H1 (cell line): ENCODE measurements at regions not wholly inside any gene's neighbourhood (a gene's known extent, or its start where the extent isn't known, plus 50 kb on each side); places are given as distances from the start of the nearest gene placed in this dataset.

Experiments used
- CTCF ChIA-PET: fragments of 300-600 bp; sonication (Branson Sonifier 250); formaldehyde crosslinking; loops from one replicate; lab custom pipeline; 2021; ENCODE audit not compliant: partially characterized antibody; lab: Charles Lee
- POLR2A ChIA-PET: fragments of 300-600 bp; sonication (Branson Sonifier 250); formaldehyde crosslinking; loops from one replicate; lab custom pipeline; 2021; ENCODE audit warnings: inconsistent platforms; ENCODE audit not compliant: partially characterized antibody; lab: Charles Lee
- DNase-seq, 2 experiments: peaks; one replicate each; pipeline versions ENCODE4 v3.0.0 to v3.0.0-alpha.2; 2010 to 2022; ENCODE audit warnings: low spot score in 2 of 2, low read depth in 1 of 2, mixed read lengths in 1 of 2
- FAIRE-seq: peaks from 2 replicates; lab custom pipeline; 2011; peaks lifted over from hg19 to GRCh38; lab: Jason Lieb, UNC
- H2AFZ ChIP-seq: 2 replicates; pipeline ENCODE4 v1.8.1; 2012; ENCODE audit warnings: low read length, inconsistent platforms
- H2AK5ac ChIP-seq: 2 replicates; pipeline ENCODE4 v1.6.1; 2013; ENCODE audit warnings: low read depth, low read length
- H2BK120ac ChIP-seq: replicated peaks from 2 replicates; pipeline ENCODE3; 2013; ENCODE audit warnings: low read depth, low read length, inconsistent platforms
- H2BK12ac ChIP-seq: 2 replicates; pipeline ENCODE4 v1.6.1; 2013; ENCODE audit warnings: low read depth, low read length
- H2BK15ac ChIP-seq: 2 replicates; pipeline ENCODE4 v1.6.1; 2013; ENCODE audit warnings: low read length
- H2BK20ac ChIP-seq: 2 replicates; pipeline ENCODE4 v1.6.1; 2013; ENCODE audit warnings: low read length
- H2BK5ac ChIP-seq: 2 replicates; pipeline ENCODE4 v1.6.1; 2013; ENCODE audit warnings: low read depth, low read length
- H3K14ac ChIP-seq: 2 replicates; pipeline ENCODE4 v1.6.1; 2013; ENCODE audit warnings: inconsistent platforms; ENCODE audit not compliant: insufficient read length
- H3K18ac ChIP-seq: 2 replicates; pipeline ENCODE4 v1.6.1; 2013; ENCODE audit warnings: low read length; ENCODE audit errors: extremely low read depth
- H3K23ac ChIP-seq: 2 replicates; pipeline ENCODE4 v1.6.1; 2013; ENCODE audit warnings: inconsistent platforms; ENCODE audit not compliant: insufficient read length
- H3K23me2 ChIP-seq: 2 replicates; pipeline ENCODE4 v1.6.1; 2013; ENCODE audit warnings: low read depth, low read length
- H3K27ac ChIP-seq: 2 replicates; pipeline ENCODE4 v1.6.1; 2011; ENCODE audit warnings: low read depth, low read length, inconsistent platforms
- H3K27me3 ChIP-seq, 4 experiments: replicated peaks in 1 of 4; 1 replicate in 1 of 4; 2 replicates in 3 of 4; pipeline versions ENCODE4 v1.6.1 to v1.8.1; 2011 to 2013; ENCODE audit warnings: low read length in 3 of 4, mild to moderate bottlenecking in 3 of 4, inconsistent platforms in 2 of 4, mixed read lengths in 2 of 4, moderate library complexity in 1 of 4; ENCODE audit not compliant: control insufficient read depth in 3 of 4, insufficient read depth in 3 of 4; ENCODE audit errors: extremely low read depth in 1 of 4
- H3K36me3 ChIP-seq, 4 experiments: 2 replicates each; pipeline versions ENCODE4 v1.6.1 to v1.8.1; 2011 to 2013; ENCODE audit warnings: mild to moderate bottlenecking in 4 of 4, low read length in 3 of 4, moderate library complexity in 2 of 4, control low read depth in 1 of 4, inconsistent platforms in 1 of 4; ENCODE audit not compliant: insufficient read depth in 4 of 4, control insufficient read depth in 2 of 4
- H3K4ac ChIP-seq: replicated peaks from 2 replicates; pipeline ENCODE3; 2013; ENCODE audit warnings: low read length, low read depth, mixed read lengths, inconsistent platforms; ENCODE audit not compliant: insufficient read length
- H3K4me1 ChIP-seq, 4 experiments: replicated peaks in 1 of 4; 1 replicate in 1 of 4; 2 replicates in 3 of 4; pipeline versions ENCODE4 v1.6.1 to v1.8.1; 2011 to 2013; ENCODE audit warnings: low read length in 3 of 4, inconsistent platforms in 2 of 4, mixed read lengths in 1 of 4; ENCODE audit not compliant: insufficient read depth in 4 of 4, control insufficient read depth in 3 of 4
- H3K4me2 ChIP-seq, 2 experiments: 2 replicates each; pipeline versions ENCODE4 v1.6.1 to v1.8.1; 2011 to 2013; ENCODE audit warnings: low read depth in 2 of 2, low read length in 2 of 2, control low read depth in 1 of 2, inconsistent platforms in 1 of 2, mild to moderate bottlenecking in 1 of 2; ENCODE audit not compliant: insufficient read depth in 1 of 2
- H3K4me3 ChIP-seq, 4 experiments: fragments of 200-600, 300-600 bp in 1 of 4; sonication (generic), shearing (Covaris generic), sonication (Bioruptor Twin) in 1 of 4; 2 replicates each; pipeline versions ENCODE4 v1.5.1 to v1.8.1; 2011 to 2016; ENCODE audit warnings: low read length in 4 of 4, low read depth in 3 of 4, control low read depth in 2 of 4, inconsistent platforms in 2 of 4, mild to moderate bottlenecking in 2 of 4, mixed read lengths in 1 of 4, moderate library complexity in 1 of 4; ENCODE audit not compliant: insufficient read depth in 2 of 4; ENCODE audit errors: extremely low read depth in 1 of 4
- H3K56ac ChIP-seq: replicated peaks from 2 replicates; pipeline ENCODE3; 2013; ENCODE audit warnings: low read depth, mild to moderate bottlenecking, mixed read lengths, low read length, inconsistent platforms; ENCODE audit not compliant: insufficient read length
- H3K79me1 ChIP-seq: 2 replicates; pipeline ENCODE4 v1.6.1; 2013; ENCODE audit warnings: low read depth, low read length, control low read depth
- H3K79me2 ChIP-seq, 2 experiments: 2 replicates each; pipeline versions ENCODE4 v1.6.1 to v1.8.1; 2012 to 2013; ENCODE audit warnings: low read length in 2 of 2, mild to moderate bottlenecking in 2 of 2, inconsistent platforms in 1 of 2; ENCODE audit not compliant: insufficient read depth in 2 of 2, control insufficient read depth in 1 of 2
- H3K9ac ChIP-seq, 4 experiments: replicated peaks in 1 of 4; 1 replicate in 1 of 4; 2 replicates in 3 of 4; pipeline versions ENCODE4 v1.6.1 to v1.8.1; 2011 to 2013; ENCODE audit warnings: low read depth in 3 of 4, low read length in 3 of 4, control low read depth in 2 of 4, mild to moderate bottlenecking in 2 of 4, moderate library complexity in 2 of 4, inconsistent platforms in 1 of 4; ENCODE audit errors: extremely low read depth in 1 of 4
- H3K9me3 ChIP-seq, 2 experiments: 2 replicates each; pipeline versions ENCODE4 v1.6.1 to v1.8.1; 2012 to 2013; ENCODE audit warnings: mild to moderate bottlenecking in 2 of 2, moderate library complexity in 2 of 2, control low read depth in 1 of 2, inconsistent platforms in 1 of 2, low read depth in 1 of 2, low read length in 1 of 2, mixed read lengths in 1 of 2; ENCODE audit not compliant: insufficient read depth in 2 of 2
- H4K20me1 ChIP-seq, 2 experiments: replicated peaks in 1 of 2; 2 replicates each; pipeline versions ENCODE3 to v1.8.1; 2011 to 2013; ENCODE audit warnings: inconsistent platforms in 2 of 2, low read length in 2 of 2, mild to moderate bottlenecking in 1 of 2; ENCODE audit not compliant: insufficient read depth in 2 of 2, control insufficient read depth in 1 of 2
- H4K5ac ChIP-seq: 2 replicates; pipeline ENCODE4 v1.6.1; 2013; ENCODE audit warnings: low read length, low read depth, mixed read lengths, inconsistent platforms; ENCODE audit not compliant: insufficient read length
- H4K8ac ChIP-seq: 2 replicates; pipeline ENCODE4 v1.8.0; 2013; ENCODE audit warnings: mild to moderate bottlenecking, moderate library complexity, low read length, inconsistent platforms; ENCODE audit not compliant: insufficient read depth; ENCODE audit errors: extremely low read depth
- H4K91ac ChIP-seq: replicated peaks from 2 replicates; pipeline ENCODE3; 2013; ENCODE audit warnings: low read length, mixed read lengths, inconsistent platforms; ENCODE audit not compliant: insufficient read length
- ASH2L ChIP-seq: fragments of 200-600, 300-600 bp; sonication (generic); IDR thresholded peaks from one replicate; pipeline ENCODE4 v1.7.1; 2017; ENCODE audit warnings: low read length
- BACH1 ChIP-seq: IDR thresholded peaks from 2 replicates; pipeline ENCODE4 v1.6.1; 2012; ENCODE audit warnings: low read length, improper control_type of control experiment
- CBX8 ChIP-seq: fragments of 300-800, 300-1000 bp; sonication (generic); IDR thresholded peaks from 2 replicates; pipeline ENCODE4 v1.7.1; 2016; ENCODE audit warnings: low read depth, low read length, borderline replicate concordance
- CEBPB ChIP-seq: IDR thresholded peaks from 2 replicates; pipeline ENCODE4 v1.6.1; 2012; ENCODE audit warnings: low read depth, low read length
- CHD1 ChIP-seq: IDR thresholded peaks from 2 replicates; pipeline ENCODE4 v1.6.1; 2012; ENCODE audit warnings: low read depth, low read length, improper control_type of control experiment
- CREB1 ChIP-seq: IDR thresholded peaks from 2 replicates; pipeline ENCODE4 v1.6.1; 2012; ENCODE audit warnings: inconsistent platforms
- EGR1 ChIP-seq: IDR thresholded peaks from 2 replicates; pipeline ENCODE4 v1.6.1; 2011; ENCODE audit warnings: low read depth, low read length, borderline replicate concordance
- JUND ChIP-seq: IDR thresholded peaks from 2 replicates; pipeline ENCODE4 v1.6.1; 2011; ENCODE audit warnings: mild to moderate bottlenecking, improper control_type of control experiment, low read length
- MAX ChIP-seq: IDR thresholded peaks from 2 replicates; pipeline ENCODE4 v1.6.1; 2012; ENCODE audit warnings: inconsistent platforms
- PHF8 ChIP-seq: fragments of 200-600 bp; sonication (generic); conservative IDR thresholded peaks from 2 replicates; pipeline ENCODE4 v1.7.1; 2012; ENCODE audit warnings: low read depth, mild to moderate bottlenecking, inconsistent platforms, low read length, moderate library complexity
- RNF2 ChIP-seq: fragments of 200-900, 300-1000 bp; sonication (generic); IDR thresholded peaks from 2 replicates; pipeline ENCODE4 v1.7.1; 2016; ENCODE audit warnings: borderline replicate concordance, low read depth, mild to moderate bottlenecking, antibody characterized with exemption, low read length; ENCODE audit not compliant: poor library complexity, severe bottlenecking; ENCODE audit errors: missing control alignments
- SIN3A ChIP-seq, 2 experiments: IDR thresholded peaks in 1 of 2; conservative IDR thresholded peaks in 1 of 2; 2 replicates each; pipeline ENCODE4 v1.6.1; 2011 to 2012; ENCODE audit warnings: low read length in 2 of 2, improper control_type of control experiment in 1 of 2, low read depth in 1 of 2, mild to moderate bottlenecking in 1 of 2
- SP2 ChIP-seq: IDR thresholded peaks from 2 replicates; pipeline ENCODE4 v1.6.1; 2012; ENCODE audit warnings: mild to moderate bottlenecking, low read length, inconsistent platforms
- WGBS, 2 experiments: shearing (Covaris generic) in 1 of 2; methylation state at CpG; one replicate each; pipeline versions ENCODE4 v1.1.6 to v1.1.7; 2013 to 2015; ENCODE audit warnings: low lambda C conversion rate in 2 of 2, mixed read lengths in 2 of 2, inconsistent platforms in 1 of 2, low coverage in 1 of 2, missing lambda C conversion rate in 1 of 2; ENCODE audit not compliant: insufficient replicate concordance in 2 of 2, insufficient coverage in 1 of 2, insufficient read length in 1 of 2; ENCODE audit errors: extremely low coverage in 1 of 2, missing lambda C conversion rate in 1 of 2; 5-methylcytosine and 5-hydroxymethylcytosine counted together

GRCh38 chr2:20933714-20934113 is 110.2 kb downstream of the APOB start:
- 92% methylated on average over 1 of the region's 1 CpG; no CpG with 5 or more reads in 1 of the 2 experiments for WGBS, 2 experiments
- ChIA-PET POLR2A (no interaction called here), CTCF (interaction anchor here (1.1 kb wide), 1 partner anchor 30 kb away, joined by 3 read pairs; no protein-coding TSS in a partner anchor)
- FAIRE-seq (no peak), DNase-seq (no peak)
- Histone ChIP-seq H3K27ac (no peak overlapping the region), H3K14ac (no peak overlapping the region), H3K23me2 (no peaks in the 10 kb centered on the region), H3K18ac (no peak overlapping the region), H2BK15ac (no peak overlapping the region), H4K5ac (no peak overlapping the region), H2BK120ac (no peak overlapping the region), H3K23ac (no peak overlapping the region), H3K56ac (no peak overlapping the region), H3K9ac (no peak overlapping the region), H3K4me3 (no peak overlapping the region), H4K8ac (no peak overlapping the region), H3K4me1 (no peaks in the 10 kb centered on the region), H3K9me3 (peaks cover under 1 to 3% of the 10 kb centered on the region in 2 experiments; a peak in 2 of 4 replicates), H3K4me2 (no peak overlapping the region), H2AK5ac (no peak overlapping the region), H2AFZ (no peak overlapping the region), H3K4ac (no peak overlapping the region), H3K79me2 (no peaks in the 10 kb centered on the region), H3K36me3 (no peaks in the 10 kb centered on the region), H2BK12ac (no peak overlapping the region), H2BK20ac (no peak overlapping the region), H2BK5ac (no peak overlapping the region), H4K91ac (no peak overlapping the region), H3K27me3 (no peaks in the 10 kb centered on the region), H4K20me1 (no peaks in the 10 kb centered on the region), H3K79me1 (no peaks in the 10 kb centered on the region)
- TF ChIP-seq ASH2L (no peak), CBX8 (no peak), RNF2 (no peak), SIN3A (conservative IDR thresholded peaks at IDR 0.05 in 1 of 2, IDR thresholded peaks at IDR 0.05 in 1 of 2; ENCODE audit: low read depth in 1 of 2, low read length in 2 of 2) (no peak), JUND (no peak), CREB1 (no peak), SP2 (no peak), CHD1 (no peak), BACH1 (no peak), CEBPB (no peak), EGR1 (no peak), PHF8 (no peak), MAX (no peak)
